ENCODE measurements at regions not wholly inside any gene's neighbourhood (a gene's known extent, or its start where the extent isn't known, plus 50 kb on each side); places are given as distances from the start of the nearest gene placed in this dataset.

DNA sequence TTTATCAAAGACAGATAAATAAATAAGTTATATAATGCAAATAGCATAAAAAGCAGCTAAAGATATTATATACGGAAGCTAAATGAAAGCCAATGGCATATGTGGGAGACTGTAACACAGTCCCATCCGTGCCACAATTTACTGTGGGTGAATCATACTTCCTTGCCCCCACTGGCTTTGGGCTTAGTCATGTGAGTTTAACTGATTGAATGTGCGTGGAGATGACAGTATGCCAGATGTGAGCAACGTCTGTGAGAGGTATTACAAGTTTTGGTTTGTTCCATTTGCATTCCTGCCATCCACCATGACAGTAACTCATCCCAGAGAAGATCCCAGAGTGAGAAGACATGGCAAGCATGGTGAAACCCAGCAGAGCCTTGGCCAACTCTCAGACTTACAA lies 340.0 kb downstream of the SUCLA2 start:
- Histone ChIP-seq H3K79me2 (replicated peaks; ENCODE audit: insufficient read depth, low read length) (no peaks in the 10 kb centered on the region), H3K4me2 (ENCODE audit: low read length) (no peak overlapping the region), H3K9ac (ENCODE audit: low read length) (no peak overlapping the region), H3K9me2 (ENCODE audit: insufficient read depth, low read length) (no peaks in the 10 kb centered on the region), H3K9me3 (ENCODE audit: low read length) (no peaks in the 10 kb centered on the region), H3K4me3 (ENCODE audit: low read length) (no peak overlapping the region), H3F3A (ENCODE audit: insufficient read depth, low read length, poor library complexity, severe bottlenecking) (no peaks in the 10 kb centered on the region), H3K27ac (ENCODE audit: low read length) (no peak overlapping the region), H3K36me3 (ENCODE audit: insufficient read depth, low read length) (no peaks in the 10 kb centered on the region), H4K20me1 (ENCODE audit: insufficient read depth) (no peaks in the 10 kb centered on the region), H2AFZ (ENCODE audit: low read depth, low read length) (no peak overlapping the region), H3K27me3 (ENCODE audit: insufficient read depth, low read depth, low read length) (no peaks in the 10 kb centered on the region)
- TF ChIP-seq POLR2AphosphoS5 (IDR thresholded peaks at IDR 0.05) (no peak), SMC3 (conservative IDR thresholded peaks at IDR 0.05; ENCODE audit: poor library complexity) (no peak), TAF1 (IDR thresholded peaks at IDR 0.05; ENCODE audit: low read depth) (no peak), EZH2 (IDR thresholded peaks at IDR 0.05; ENCODE audit: borderline replicate concordance, insufficient read depth, low read length, poor library complexity, severe bottlenecking) (no peak), CTCF (IDR thresholded peaks at IDR 0.05; ENCODE audit: poor library complexity, severe bottlenecking) (no peak), EP300 (conservative IDR thresholded peaks at IDR 0.05; ENCODE audit: poor library complexity, severe bottlenecking) (no peak), RAD21 (conservative IDR thresholded peaks at IDR 0.05) (no peak), MXI1 (conservative IDR thresholded peaks at IDR 0.05; ENCODE audit: poor library complexity, severe bottlenecking) (no peak)
- TF ChIP-seq, protein P1, sequence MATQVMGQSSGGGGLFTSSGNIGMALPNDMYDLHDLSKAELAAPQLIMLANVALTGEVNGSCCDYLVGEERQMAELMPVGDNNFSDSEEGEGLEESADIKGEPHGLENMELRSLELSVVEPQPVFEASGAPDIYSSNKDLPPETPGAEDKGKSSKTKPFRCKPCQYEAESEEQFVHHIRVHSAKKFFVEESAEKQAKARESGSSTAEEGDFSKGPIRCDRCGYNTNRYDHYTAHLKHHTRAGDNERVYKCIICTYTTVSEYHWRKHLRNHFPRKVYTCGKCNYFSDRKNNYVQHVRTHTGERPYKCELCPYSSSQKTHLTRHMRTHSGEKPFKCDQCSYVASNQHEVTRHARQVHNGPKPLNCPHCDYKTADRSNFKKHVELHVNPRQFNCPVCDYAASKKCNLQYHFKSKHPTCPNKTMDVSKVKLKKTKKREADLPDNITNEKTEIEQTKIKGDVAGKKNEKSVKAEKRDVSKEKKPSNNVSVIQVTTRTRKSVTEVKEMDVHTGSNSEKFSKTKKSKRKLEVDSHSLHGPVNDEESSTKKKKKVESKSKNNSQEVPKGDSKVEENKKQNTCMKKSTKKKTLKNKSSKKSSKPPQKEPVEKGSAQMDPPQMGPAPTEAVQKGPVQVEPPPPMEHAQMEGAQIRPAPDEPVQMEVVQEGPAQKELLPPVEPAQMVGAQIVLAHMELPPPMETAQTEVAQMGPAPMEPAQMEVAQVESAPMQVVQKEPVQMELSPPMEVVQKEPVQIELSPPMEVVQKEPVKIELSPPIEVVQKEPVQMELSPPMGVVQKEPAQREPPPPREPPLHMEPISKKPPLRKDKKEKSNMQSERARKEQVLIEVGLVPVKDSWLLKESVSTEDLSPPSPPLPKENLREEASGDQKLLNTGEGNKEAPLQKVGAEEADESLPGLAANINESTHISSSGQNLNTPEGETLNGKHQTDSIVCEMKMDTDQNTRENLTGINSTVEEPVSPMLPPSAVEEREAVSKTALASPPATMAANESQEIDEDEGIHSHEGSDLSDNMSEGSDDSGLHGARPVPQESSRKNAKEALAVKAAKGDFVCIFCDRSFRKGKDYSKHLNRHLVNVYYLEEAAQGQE (IDR thresholded peaks at IDR 0.05; ENCODE audit: borderline replicate concordance) = no peak

GRCh38 chr13:47656651-47657050 lies 344.4 kb downstream of the SUCLA2 start:
- no peaks in the 10 kb centered on the region for H3K79me2 ChIP-seq (replicated peaks; ENCODE audit: insufficient read depth, low read length)
- TF ChIP-seq, protein P1 (IDR thresholded peaks at IDR 0.05; ENCODE audit: borderline replicate concordance) = no peak
- no peak for TF ChIP-seq TAF1 (IDR thresholded peaks at IDR 0.05; ENCODE audit: low read depth)
- TF ChIP-seq SMC3 (conservative IDR thresholded peaks at IDR 0.05; ENCODE audit: poor library complexity) = no peak
- no peak for TF ChIP-seq EP300 (conservative IDR thresholded peaks at IDR 0.05; ENCODE audit: poor library complexity, severe bottlenecking)
- no peak for TF ChIP-seq POLR2AphosphoS5 (IDR thresholded peaks at IDR 0.05)
- no peak overlapping the region for H3K9ac ChIP-seq (ENCODE audit: low read length)
- H3K36me3 ChIP-seq (ENCODE audit: insufficient read depth, low read length) = no peaks in the 10 kb centered on the region
- no peaks in the 10 kb centered on the region for H3K9me2 ChIP-seq (ENCODE audit: insufficient read depth, low read length)
- no peaks in the 10 kb centered on the region for H4K20me1 ChIP-seq (ENCODE audit: insufficient read depth)
- no peak overlapping the region for H3K4me2 ChIP-seq (ENCODE audit: low read length)
- no peak overlapping the region for H3K27ac ChIP-seq (ENCODE audit: low read length)
- no peak overlapping the region for H2AFZ ChIP-seq (ENCODE audit: low read depth, low read length)
- no peaks in the 10 kb centered on the region for H3K27me3 ChIP-seq (ENCODE audit: insufficient read depth, low read depth, low read length)
- no peaks in the 10 kb centered on the region for H3K9me3 ChIP-seq (ENCODE audit: low read length)
- H3K4me3 ChIP-seq (ENCODE audit: low read length) = no peak overlapping the region
- no peaks in the 10 kb centered on the region for H3F3A ChIP-seq (ENCODE audit: insufficient read depth, low read length, poor library complexity, severe bottlenecking)

Measured in neural cell (in vitro differentiated cells).